Breast epithelium (tissue), 4 donors: ENCODE measurements at regions not wholly inside any gene's neighbourhood (a gene's known extent, or its start where the extent isn't known, plus 50 kb on each side); places are given as distances from the start of the nearest gene placed in this dataset.
"Not testable (repeated sequence)": the region's sequence is repeated elsewhere in the genome, so short reads cannot be mapped to it uniquely, and the experiment has no call there.

Experiments used
- DNase-seq, 2 donors: peaks; one replicate each; pipeline ENCODE4 v3.0.0-alpha.2; 2019; ENCODE audit warnings: low spot score in 2 of 2
- H3K27ac ChIP-seq, 2 donors: fragments of 200-600 bp; sonication (generic) in 1 of 2; one replicate each; pipeline ENCODE4 v1.5.1; 2016 to 2019; ENCODE audit warnings: mild to moderate bottlenecking in 1 of 2
- H3K27me3 ChIP-seq, 2 donors: fragments of 200-600 bp; sonication (generic) in 1 of 2; one replicate each; pipeline versions ENCODE4 v1.5.1 to v1.6.0; 2017 to 2019; ENCODE audit warnings: control low read depth in 1 of 2, mild to moderate bottlenecking in 1 of 2
- H3K36me3 ChIP-seq: fragments of 200-600 bp; one replicate; pipeline ENCODE4 v1.5.1; 2019
- H3K4me1 ChIP-seq, 2 donors: fragments of 200-600 bp; sonication (generic); one replicate each; pipeline ENCODE4 v1.5.1; 2016 to 2019; ENCODE audit warnings: control low read depth in 1 of 2
- H3K4me3 ChIP-seq, 3 donors: fragments of 200-600 bp; sonication (generic); 1 replicate in 2 of 3; 2 replicates in 1 of 3; pipeline ENCODE4 v1.5.1; 2016 to 2019; ENCODE audit warnings: mild to moderate bottlenecking in 3 of 3, moderate library complexity in 2 of 3
- H3K9me3 ChIP-seq, 2 donors: fragments of 200-600 bp; sonication (generic) in 1 of 2; one replicate each; pipeline ENCODE4 v1.5.1; 2016 to 2019; ENCODE audit warnings: control low read depth in 1 of 2
- POLR2A ChIP-seq: fragments of 450-650 bp; IDR thresholded peaks from one replicate; pipeline ENCODE4 v1.6.1; 2016; ENCODE audit warnings: antibody characterized with exemption, mild to moderate bottlenecking, moderate library complexity
- POLR2AphosphoS5 ChIP-seq, 3 donors: sonication (generic); formaldehyde crosslinking; IDR thresholded peaks; one replicate each; pipeline ENCODE4 v1.6.1; 2017; ENCODE audit warnings: antibody characterized with exemption in 3 of 3
- intact Hi-C: fragments of 100-400 bp; cut with DNase I; formaldehyde crosslinking; loops from one replicate; pipeline ENCODE4 v1.15.1; 2023; ENCODE audit warnings: low total_unique reads
- TF ChIP-seq, protein P1 (sequence below), 3 donors: fragments of 450-650 bp; IDR thresholded peaks; one replicate each; pipeline ENCODE4 v1.5.1; 2016 to 2017; ENCODE audit warnings: antibody characterized with exemption in 3 of 3, mild to moderate bottlenecking in 3 of 3, moderate library complexity in 3 of 3

DNA sequence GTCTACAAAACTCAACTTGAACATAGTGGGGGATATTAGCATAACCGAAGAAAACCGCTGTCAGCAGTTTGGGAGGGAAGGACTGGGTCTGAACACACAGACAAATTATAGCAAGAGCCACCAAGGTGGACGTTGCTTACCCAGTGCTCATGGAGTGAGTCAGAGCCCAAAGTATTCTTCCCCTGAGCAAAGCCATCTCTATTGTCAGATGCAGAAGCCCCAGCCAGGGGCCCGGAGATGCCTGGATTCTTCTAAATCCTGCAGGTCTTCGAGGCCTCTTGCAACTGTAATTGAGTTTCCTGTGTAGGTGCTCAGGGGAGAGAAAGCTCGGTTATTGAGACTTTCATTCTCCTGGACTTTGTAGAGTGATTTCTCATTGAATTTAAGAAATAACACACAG is 384.5 kb downstream of the IRS2 start:
- TF ChIP-seq POLR2A (no peak), POLR2AphosphoS5 (IDR thresholded peaks at IDR 0.05) (no peak)
- Histone ChIP-seq H3K27ac (no peak overlapping the region), H3K9me3 (peaks cover 0 to 5% of the 10 kb centered on the region in 2 donors), H3K36me3 (no peaks in the 10 kb centered on the region), H3K4me1 (no peaks in the 10 kb centered on the region), H3K27me3 (no peaks in the 10 kb centered on the region), H3K4me3 (no peak overlapping the region)
- intact Hi-C loops: loop anchor here (10.0 kb wide), 1 partner anchor 457 kb away; no protein-coding TSS in a partner anchor
- DNase-seq: no peak

DNA sequence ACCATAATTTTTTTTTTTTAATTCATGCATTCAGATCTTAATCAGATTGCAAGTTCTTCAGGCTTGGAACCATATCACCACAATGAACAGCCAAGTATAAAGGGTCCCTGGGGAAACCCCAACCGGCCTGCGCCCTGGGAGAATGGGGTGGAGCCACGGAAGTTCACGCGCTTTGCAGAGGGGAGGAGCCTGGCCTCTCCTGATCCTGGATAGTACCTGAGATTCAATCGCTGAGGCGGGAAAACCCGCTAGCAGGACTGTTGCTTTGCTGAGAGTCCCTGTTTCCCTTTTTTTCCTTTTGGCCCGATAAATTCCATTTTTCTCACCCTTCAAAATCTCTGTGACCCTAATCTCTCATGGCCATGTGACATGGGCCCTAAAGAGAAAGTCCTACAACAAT is 385.1 kb downstream of the IRS2 start:
- Histone ChIP-seq H3K4me3 (no peak overlapping the region), H3K36me3 (no peaks in the 10 kb centered on the region), H3K9me3 (peaks cover 0 to 5% of the 10 kb centered on the region in 2 donors), H3K4me1 (no peaks in the 10 kb centered on the region), H3K27ac (no peak overlapping the region), H3K27me3 (no peaks in the 10 kb centered on the region)
- no peak for DNase-seq
- intact Hi-C loops: loop anchor here (10.0 kb wide), 1 partner anchor 457 kb away; no protein-coding TSS in a partner anchor
- TF ChIP-seq POLR2AphosphoS5 (IDR thresholded peaks at IDR 0.05) (no peak), POLR2A (no peak)

DNA sequence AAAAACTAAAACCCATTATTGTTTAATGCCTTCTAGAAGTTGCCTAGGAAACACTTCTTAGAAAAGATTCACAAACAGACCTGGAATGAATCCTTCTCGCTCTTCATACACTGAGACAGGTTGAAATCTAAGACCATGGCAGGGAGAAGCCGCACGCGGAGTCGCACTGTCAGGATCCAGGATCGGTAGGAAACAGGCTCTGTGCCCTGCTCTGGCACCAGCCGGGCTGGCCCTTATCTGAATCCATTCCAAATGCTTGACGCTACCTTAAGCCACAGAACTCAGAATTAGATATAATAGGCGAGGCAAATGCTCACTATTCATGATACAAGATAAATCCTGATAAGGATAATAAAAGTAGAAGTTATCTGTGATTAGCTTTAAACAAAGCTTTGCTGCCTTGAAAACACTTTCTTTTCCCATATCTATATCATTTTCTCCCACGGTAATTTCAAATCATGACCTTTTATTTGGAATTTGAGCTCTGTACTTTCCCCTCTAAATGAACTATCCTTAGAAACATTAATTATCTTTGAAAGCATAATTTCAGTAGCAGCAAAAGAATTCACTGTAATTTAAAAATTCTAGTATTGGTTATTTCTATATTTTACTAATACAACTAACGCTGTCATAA is 385.6 kb downstream of the IRS2 start:
- DNase-seq: no peak
- Histone ChIP-seq H3K9me3 (peaks cover 0 to 5% of the 10 kb centered on the region in 2 donors), H3K27ac (no peak overlapping the region), H3K4me1 (no peaks in the 10 kb centered on the region), H3K4me3 (no peak overlapping the region), H3K27me3 (no peaks in the 10 kb centered on the region), H3K36me3 (no peaks in the 10 kb centered on the region)
- no peak for TF ChIP-seq POLR2A
- TF ChIP-seq POLR2AphosphoS5 (IDR thresholded peaks at IDR 0.05): no peak
- TF ChIP-seq, protein P1, sequence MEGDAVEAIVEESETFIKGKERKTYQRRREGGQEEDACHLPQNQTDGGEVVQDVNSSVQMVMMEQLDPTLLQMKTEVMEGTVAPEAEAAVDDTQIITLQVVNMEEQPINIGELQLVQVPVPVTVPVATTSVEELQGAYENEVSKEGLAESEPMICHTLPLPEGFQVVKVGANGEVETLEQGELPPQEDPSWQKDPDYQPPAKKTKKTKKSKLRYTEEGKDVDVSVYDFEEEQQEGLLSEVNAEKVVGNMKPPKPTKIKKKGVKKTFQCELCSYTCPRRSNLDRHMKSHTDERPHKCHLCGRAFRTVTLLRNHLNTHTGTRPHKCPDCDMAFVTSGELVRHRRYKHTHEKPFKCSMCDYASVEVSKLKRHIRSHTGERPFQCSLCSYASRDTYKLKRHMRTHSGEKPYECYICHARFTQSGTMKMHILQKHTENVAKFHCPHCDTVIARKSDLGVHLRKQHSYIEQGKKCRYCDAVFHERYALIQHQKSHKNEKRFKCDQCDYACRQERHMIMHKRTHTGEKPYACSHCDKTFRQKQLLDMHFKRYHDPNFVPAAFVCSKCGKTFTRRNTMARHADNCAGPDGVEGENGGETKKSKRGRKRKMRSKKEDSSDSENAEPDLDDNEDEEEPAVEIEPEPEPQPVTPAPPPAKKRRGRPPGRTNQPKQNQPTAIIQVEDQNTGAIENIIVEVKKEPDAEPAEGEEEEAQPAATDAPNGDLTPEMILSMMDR (IDR thresholded peaks at IDR 0.05): no peak
- intact Hi-C loops: loop anchor here (10.0 kb wide), 1 partner anchor 456 kb away; no protein-coding TSS in a partner anchor

DNA sequence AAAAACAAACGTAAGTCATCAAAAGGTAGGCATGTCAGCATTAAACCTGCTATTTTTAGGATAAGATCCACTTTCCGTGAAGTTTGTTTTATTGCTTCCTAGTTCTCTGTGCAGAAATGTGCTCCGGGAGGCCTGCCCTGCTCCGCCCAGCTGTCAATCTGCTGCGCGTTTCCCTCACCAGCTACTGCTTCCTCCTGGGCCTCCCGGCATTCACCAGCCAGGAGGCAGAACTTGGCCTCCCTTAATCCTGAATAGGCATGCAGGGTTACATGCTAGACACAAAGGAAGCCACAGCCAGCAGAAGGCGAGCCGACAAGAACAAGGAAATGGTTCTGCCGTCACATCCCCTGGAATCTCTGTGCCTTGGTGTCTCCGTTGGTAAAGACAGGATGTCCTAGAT is 386.2 kb downstream of the IRS2 start:
- intact Hi-C loops: loop anchor here (10.0 kb wide), 1 partner anchor 455 kb away; no protein-coding TSS in a partner anchor

DNA sequence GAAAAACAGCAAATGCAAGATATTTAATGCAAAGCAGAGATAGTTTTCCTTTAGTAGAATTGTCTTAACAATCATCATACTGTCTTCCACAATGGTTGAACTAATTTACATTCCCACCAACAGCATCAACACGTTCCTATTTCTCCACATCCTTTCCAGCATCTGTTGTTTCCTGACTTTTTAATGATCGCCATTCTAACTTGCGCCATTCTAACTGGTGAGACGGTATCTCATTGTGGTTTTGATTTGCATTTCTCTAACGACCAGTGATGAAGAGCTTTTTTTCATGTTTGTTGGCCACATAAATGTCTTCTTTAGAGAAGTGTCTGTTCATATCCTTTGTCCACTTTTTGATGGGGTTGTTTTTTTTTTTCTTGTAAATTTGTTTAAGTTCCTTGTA is 388.3 kb downstream of the IRS2 start:
- H3K36me3 ChIP-seq, H3K9me3 ChIP-seq, H3K4me1 ChIP-seq, H3K4me3 ChIP-seq, H3K27me3 ChIP-seq, H3K27ac ChIP-seq, DNase-seq: not testable (repeated sequence)
- intact Hi-C loops: loop anchor here (10.0 kb wide), 1 partner anchor 333 kb away; no protein-coding TSS in a partner anchor

More for the DNA sequence above, 386.2 kb downstream of the IRS2 start:
- no peaks in the 10 kb centered on the region for H3K36me3 ChIP-seq
- no peak for DNase-seq
- peaks cover 0 to 5% of the 10 kb centered on the region in 2 donors for H3K9me3 ChIP-seq
- TF ChIP-seq, protein P1 (IDR thresholded peaks at IDR 0.05): no peak
- TF ChIP-seq POLR2AphosphoS5 (IDR thresholded peaks at IDR 0.05) (no peak), POLR2A (no peak)
- no peaks in the 10 kb centered on the region for H3K4me1 ChIP-seq
- no peak overlapping the region for H3K4me3 ChIP-seq
- no peak overlapping the region for H3K27ac ChIP-seq
- no peaks in the 10 kb centered on the region for H3K27me3 ChIP-seq

DNA sequence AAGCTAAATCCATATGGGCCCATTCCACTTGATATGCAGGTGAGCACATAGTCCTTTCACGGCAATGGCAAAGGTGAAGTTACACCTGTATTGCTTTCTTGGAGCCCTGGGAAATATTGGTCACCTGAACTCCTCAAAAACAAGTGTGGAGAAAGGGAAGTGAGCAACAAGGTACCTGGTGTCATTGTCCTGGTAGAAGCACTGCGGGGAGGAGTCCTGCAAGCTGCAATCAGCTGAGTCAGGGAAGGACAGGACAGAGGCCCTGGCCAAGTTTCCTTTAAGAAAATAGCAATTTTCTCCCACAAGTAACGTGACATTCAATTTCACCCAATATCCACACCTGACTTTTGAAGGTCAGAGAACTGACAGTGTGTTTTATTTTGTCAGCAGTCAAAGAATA is 389.1 kb downstream of the IRS2 start:
- no peak for DNase-seq
- Histone ChIP-seq H3K9me3 (no peaks in the 10 kb centered on the region), H3K4me3 (no peak overlapping the region), H3K4me1 (no peaks in the 10 kb centered on the region), H3K27ac (no peak overlapping the region), H3K27me3 (no peaks in the 10 kb centered on the region), H3K36me3 (no peaks in the 10 kb centered on the region)
- intact Hi-C loops: loop anchor here (10.0 kb wide), 1 partner anchor 332 kb away; no protein-coding TSS in a partner anchor
- TF ChIP-seq POLR2A (no peak), POLR2AphosphoS5 (IDR thresholded peaks at IDR 0.05) (no peak)
- TF ChIP-seq, protein P1 (IDR thresholded peaks at IDR 0.05): no peak
